HL-60 (cell line): ENCODE measurements at regions not wholly inside any gene's neighbourhood (a gene's known extent, or its start where the extent isn't known, plus 50 kb on each side); places are given as distances from the start of the nearest gene placed in this dataset.

Experiments used
- DNase-seq, 2 experiments: peaks; one replicate each; pipeline ENCODE4 v3.0.0-alpha.2; 2010 to 2020; ENCODE audit warnings: low read depth in 1 of 2, low spot score in 1 of 2
- H3K27ac ChIP-seq: fragments of 250-450 bp; sonication (Bioruptor Pico); replicated peaks from 2 replicates; pipeline ENCODE4 v1.5.1; 2020; ENCODE audit warnings: mild to moderate bottlenecking, moderate library complexity
- H3K27me3 ChIP-seq: fragments of 250-450 bp; sonication (Bioruptor Pico); 2 replicates; pipeline ENCODE4 v1.5.1; 2021; ENCODE audit warnings: mild to moderate bottlenecking, moderate library complexity; ENCODE audit not compliant: insufficient read depth, poor library complexity, severe bottlenecking
- H3K4me3 ChIP-seq: replicated peaks from 2 replicates; pipeline ENCODE4 v1.5.1; 2011; ENCODE audit warnings: mild to moderate bottlenecking, control low read depth, low read length; ENCODE audit not compliant: insufficient read depth
- GABPA ChIP-seq: IDR thresholded peaks from 2 replicates; pipeline ENCODE4 v1.6.1; 2012; ENCODE audit warnings: low read depth
- POLR2AphosphoS5 ChIP-seq: IDR thresholded peaks from 2 replicates; pipeline ENCODE4 v1.6.1; 2012; ENCODE audit warnings: low read depth
- SPI1 ChIP-seq: IDR thresholded peaks from 2 replicates; pipeline ENCODE4 v1.6.1; 2012; ENCODE audit warnings: low read depth, mild to moderate bottlenecking, borderline replicate concordance
- TF ChIP-seq, protein P1 (sequence below): IDR thresholded peaks from one replicate; pipeline ENCODE4 v1.5.1; 2011; ENCODE audit warnings: low read length, control low read depth, inconsistent platforms; ENCODE audit not compliant: insufficient read depth
- TF ChIP-seq, protein P2 (sequence below): IDR thresholded peaks from 2 replicates; pipeline ENCODE4 v1.6.1; 2012; ENCODE audit warnings: low read depth; ENCODE audit not compliant: insufficient replicate concordance

GRCh38 chr18:73766910-73767515 lies 380.6 kb downstream of the FBXO15 start:
- Histone ChIP-seq H3K27ac (no peak overlapping the region), H3K4me3 (no peak overlapping the region), H3K27me3 (peaks cover 2% of the 10 kb centered on the region)
- TF ChIP-seq, protein P1, sequence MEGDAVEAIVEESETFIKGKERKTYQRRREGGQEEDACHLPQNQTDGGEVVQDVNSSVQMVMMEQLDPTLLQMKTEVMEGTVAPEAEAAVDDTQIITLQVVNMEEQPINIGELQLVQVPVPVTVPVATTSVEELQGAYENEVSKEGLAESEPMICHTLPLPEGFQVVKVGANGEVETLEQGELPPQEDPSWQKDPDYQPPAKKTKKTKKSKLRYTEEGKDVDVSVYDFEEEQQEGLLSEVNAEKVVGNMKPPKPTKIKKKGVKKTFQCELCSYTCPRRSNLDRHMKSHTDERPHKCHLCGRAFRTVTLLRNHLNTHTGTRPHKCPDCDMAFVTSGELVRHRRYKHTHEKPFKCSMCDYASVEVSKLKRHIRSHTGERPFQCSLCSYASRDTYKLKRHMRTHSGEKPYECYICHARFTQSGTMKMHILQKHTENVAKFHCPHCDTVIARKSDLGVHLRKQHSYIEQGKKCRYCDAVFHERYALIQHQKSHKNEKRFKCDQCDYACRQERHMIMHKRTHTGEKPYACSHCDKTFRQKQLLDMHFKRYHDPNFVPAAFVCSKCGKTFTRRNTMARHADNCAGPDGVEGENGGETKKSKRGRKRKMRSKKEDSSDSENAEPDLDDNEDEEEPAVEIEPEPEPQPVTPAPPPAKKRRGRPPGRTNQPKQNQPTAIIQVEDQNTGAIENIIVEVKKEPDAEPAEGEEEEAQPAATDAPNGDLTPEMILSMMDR: no peak
- no peak for TF ChIP-seq POLR2AphosphoS5
- TF ChIP-seq, protein P2, sequence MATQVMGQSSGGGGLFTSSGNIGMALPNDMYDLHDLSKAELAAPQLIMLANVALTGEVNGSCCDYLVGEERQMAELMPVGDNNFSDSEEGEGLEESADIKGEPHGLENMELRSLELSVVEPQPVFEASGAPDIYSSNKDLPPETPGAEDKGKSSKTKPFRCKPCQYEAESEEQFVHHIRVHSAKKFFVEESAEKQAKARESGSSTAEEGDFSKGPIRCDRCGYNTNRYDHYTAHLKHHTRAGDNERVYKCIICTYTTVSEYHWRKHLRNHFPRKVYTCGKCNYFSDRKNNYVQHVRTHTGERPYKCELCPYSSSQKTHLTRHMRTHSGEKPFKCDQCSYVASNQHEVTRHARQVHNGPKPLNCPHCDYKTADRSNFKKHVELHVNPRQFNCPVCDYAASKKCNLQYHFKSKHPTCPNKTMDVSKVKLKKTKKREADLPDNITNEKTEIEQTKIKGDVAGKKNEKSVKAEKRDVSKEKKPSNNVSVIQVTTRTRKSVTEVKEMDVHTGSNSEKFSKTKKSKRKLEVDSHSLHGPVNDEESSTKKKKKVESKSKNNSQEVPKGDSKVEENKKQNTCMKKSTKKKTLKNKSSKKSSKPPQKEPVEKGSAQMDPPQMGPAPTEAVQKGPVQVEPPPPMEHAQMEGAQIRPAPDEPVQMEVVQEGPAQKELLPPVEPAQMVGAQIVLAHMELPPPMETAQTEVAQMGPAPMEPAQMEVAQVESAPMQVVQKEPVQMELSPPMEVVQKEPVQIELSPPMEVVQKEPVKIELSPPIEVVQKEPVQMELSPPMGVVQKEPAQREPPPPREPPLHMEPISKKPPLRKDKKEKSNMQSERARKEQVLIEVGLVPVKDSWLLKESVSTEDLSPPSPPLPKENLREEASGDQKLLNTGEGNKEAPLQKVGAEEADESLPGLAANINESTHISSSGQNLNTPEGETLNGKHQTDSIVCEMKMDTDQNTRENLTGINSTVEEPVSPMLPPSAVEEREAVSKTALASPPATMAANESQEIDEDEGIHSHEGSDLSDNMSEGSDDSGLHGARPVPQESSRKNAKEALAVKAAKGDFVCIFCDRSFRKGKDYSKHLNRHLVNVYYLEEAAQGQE: no peak
- no peak for TF ChIP-seq SPI1
- TF ChIP-seq GABPA: no peak
- peak in 1 of 2 experiments; percentile 55 for DNase-seq

DNA sequence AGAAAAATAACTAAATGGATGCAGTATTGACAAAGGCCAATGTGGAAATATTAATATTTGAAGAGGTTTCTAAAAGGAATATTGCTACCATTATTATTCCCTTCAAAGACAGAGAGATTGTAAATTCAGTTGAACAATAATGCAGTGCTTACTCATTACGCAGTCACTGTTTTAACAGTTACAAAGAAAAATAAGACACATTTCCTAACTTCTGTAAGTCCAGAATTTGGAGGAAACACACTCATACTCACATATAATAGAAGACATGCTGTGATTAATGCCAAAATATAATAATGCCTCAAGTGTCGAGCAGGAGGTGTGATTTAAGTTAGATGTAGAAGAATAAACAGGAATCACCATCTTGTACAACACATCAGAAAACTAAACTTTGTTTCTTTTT lies 389.2 kb downstream of the FBXO15 start:
- no peak for TF ChIP-seq GABPA
- TF ChIP-seq, protein P1: no peak
- TF ChIP-seq SPI1: no peak
- TF ChIP-seq POLR2AphosphoS5: no peak
- TF ChIP-seq, protein P2: no peak
- Histone ChIP-seq H3K4me3 (no peak overlapping the region), H3K27ac (no peak overlapping the region), H3K27me3 (no peaks in the 10 kb centered on the region)
- no peak for DNase-seq

DNA sequence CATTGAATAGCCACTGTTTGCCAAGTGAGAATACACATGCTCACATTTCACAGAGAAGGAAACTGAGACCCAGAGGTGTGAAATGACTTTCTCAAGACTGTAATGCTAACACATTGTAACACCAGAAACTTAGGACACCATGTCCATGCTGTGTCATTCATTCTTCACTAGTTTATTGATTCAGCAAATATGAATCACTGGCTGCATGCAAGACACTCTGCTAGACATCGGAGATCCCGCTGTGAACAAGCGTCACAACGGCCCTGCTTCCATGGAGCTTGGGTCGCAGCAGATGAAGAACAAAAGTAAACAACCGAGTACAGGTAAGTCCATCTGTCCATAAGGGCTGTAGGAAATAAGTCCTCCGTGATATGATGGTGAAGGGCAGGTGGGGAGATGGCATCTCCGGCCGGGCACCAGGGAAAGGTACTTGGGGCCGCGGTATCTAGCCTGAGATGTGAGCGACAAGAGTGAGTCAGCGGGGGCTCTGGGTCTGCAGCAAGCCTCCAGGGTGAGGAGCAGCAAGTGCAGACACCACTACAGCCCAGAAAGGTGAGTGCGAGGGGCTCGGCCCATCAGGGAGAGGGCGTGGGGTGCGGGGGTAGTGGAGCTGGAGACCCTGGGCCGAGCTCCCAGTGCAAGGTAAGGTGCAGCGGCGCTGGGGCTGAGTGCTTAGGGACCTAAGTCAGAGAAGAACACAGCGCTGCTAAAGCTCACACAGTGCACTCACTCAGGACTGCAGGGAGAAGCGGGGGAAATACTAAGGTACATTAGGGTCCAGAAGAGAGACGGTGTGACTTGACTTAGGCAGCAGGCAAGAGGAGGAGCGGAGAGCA lies 391.2 kb downstream of the FBXO15 start:
- no peak overlapping the region for H3K4me3 ChIP-seq
- TF ChIP-seq SPI1 (no peak), POLR2AphosphoS5 (no peak), GABPA (no peak)
- TF ChIP-seq, protein P1: no peak
- TF ChIP-seq, protein P2: no peak
- H3K27me3 ChIP-seq: no peaks in the 10 kb centered on the region
- H3K27ac ChIP-seq: no peak overlapping the region
- no peak for DNase-seq
